K562 (cell line): ENCODE measurements at regions not wholly inside any gene's neighbourhood (a gene's known extent, or its start where the extent isn't known, plus 50 kb on each side); places are given as distances from the start of the nearest gene placed in this dataset.

Source experiments
- ATAC-seq: fragments of 200-7000 bp; cut with Tn5 transposase; 3 replicates; pipeline ENCODE4 v1.9.1; 2020; ENCODE audit warnings: moderate library complexity
- BruUV-seq: library from RNA; stranded (reverse); fragments of 400-500 nt; replicated peaks from 2 replicates; lab custom pipeline; 2021; lab: Mats Ljungman, UMichigan
- CTCF ChIA-PET: fragments of 300-600 bp; formaldehyde crosslinking; extraction: SDS; loops from one replicate; lab custom pipeline; 2021; ENCODE audit warnings: low intra/inter-chr PET ratio; lab: Yijun Ruan, JAX
- POLR2A ChIA-PET: fragments of 300-600, 350-650 bp; sonication (Branson Sonifier 250); formaldehyde crosslinking; extraction: SDS; loops from one replicate; lab custom pipeline; 2021; ENCODE audit warnings: antibody characterized with exemption, inconsistent platforms; lab: Yijun Ruan, JAX
- DNase-seq, 4 experiments: peaks; one replicate each; pipeline versions ENCODE4 v3.0.0 to v3.0.0-alpha.2; 2011 to 2018; ENCODE audit warnings: low spot score in 3 of 4, mixed read lengths in 3 of 4; ENCODE audit errors: extremely low read depth in 1 of 4
- FAIRE-seq: peaks from 2 replicates; lab custom pipeline; 2011; peaks lifted over from hg19 to GRCh38; lab: Jason Lieb, UNC
- H2AFZ ChIP-seq: 2 replicates; pipeline ENCODE4 v1.6.0; 2011; ENCODE audit warnings: low read depth, low read length, control low read depth, inconsistent platforms
- H3K27ac ChIP-seq: fragments of 200-600 bp; 3 replicates; pipeline ENCODE4 v1.8.0; 2011; ENCODE audit warnings: low read depth, mild to moderate bottlenecking, control low read depth, inconsistent platforms, low read length, moderate library complexity, mixed read lengths; ENCODE audit errors: extremely low read depth
- H3K27me3 ChIP-seq, 2 experiments: fragments of 300-600 bp in 1 of 2; 2 replicates in 1 of 2; 3 replicates in 1 of 2; pipeline versions ENCODE4 v1.6.0 to v1.8.0; 2011; ENCODE audit warnings: inconsistent platforms in 2 of 2, low read length in 2 of 2, mild to moderate bottlenecking in 1 of 2, mixed read lengths in 1 of 2, moderate library complexity in 1 of 2; ENCODE audit not compliant: control insufficient read depth in 2 of 2, insufficient read depth in 2 of 2
- H3K36me3 ChIP-seq: fragments of 300-600 bp; 3 replicates; pipeline ENCODE4 v1.8.0; 2011; ENCODE audit warnings: mild to moderate bottlenecking, low read length, inconsistent platforms; ENCODE audit not compliant: control insufficient read depth, insufficient read depth
- H3K4me1 ChIP-seq, 2 experiments: fragments of 200-600 bp in 1 of 2; replicated peaks in 1 of 2; 2 replicates in 1 of 2; 3 replicates in 1 of 2; pipeline versions ENCODE4 v1.5.1 to v1.8.0; 2011; ENCODE audit warnings: inconsistent platforms in 2 of 2, low read length in 2 of 2, mild to moderate bottlenecking in 1 of 2, mixed read lengths in 1 of 2, moderate library complexity in 1 of 2; ENCODE audit not compliant: control insufficient read depth in 2 of 2, insufficient read depth in 2 of 2
- H3K4me2 ChIP-seq: 2 replicates; pipeline ENCODE4 v1.6.1; 2011; ENCODE audit warnings: low read length, control low read depth, inconsistent platforms, mixed read lengths; ENCODE audit not compliant: insufficient read depth
- H3K4me3 ChIP-seq: fragments of 200-600 bp; sonication (generic), shearing (Covaris generic); 2 replicates; pipeline ENCODE4 v1.5.1; 2016; ENCODE audit warnings: control low read depth, inconsistent platforms
- H3K79me2 ChIP-seq: fragments of 200-600 bp; 3 replicates; pipeline ENCODE4 v1.8.0; 2011; ENCODE audit warnings: low read length, inconsistent platforms; ENCODE audit not compliant: control insufficient read depth, insufficient read depth
- H3K9ac ChIP-seq, 2 experiments: 2 replicates each; pipeline versions ENCODE4 v1.6.0 to v1.6.1; 2011; ENCODE audit warnings: low read depth in 2 of 2, low read length in 2 of 2, control low read depth in 1 of 2, inconsistent platforms in 1 of 2, mild to moderate bottlenecking in 1 of 2, mixed read lengths in 1 of 2; ENCODE audit not compliant: insufficient read depth in 1 of 2
- H3K9me1 ChIP-seq: one replicate; pipeline ENCODE4 v1.6.0; 2011; ENCODE audit warnings: inconsistent platforms, mild to moderate bottlenecking, low read length, moderate library complexity; ENCODE audit not compliant: control insufficient read depth, insufficient read depth
- H3K9me3 ChIP-seq: replicated peaks from 2 replicates; pipeline ENCODE4 v1.5.1; 2011; ENCODE audit warnings: low read depth, low read length, inconsistent platforms; ENCODE audit not compliant: control insufficient read depth, insufficient read depth
- H4K20me1 ChIP-seq: replicated peaks from 2 replicates; pipeline ENCODE4 v1.6.1; 2011; ENCODE audit warnings: low read length, inconsistent platforms, mixed read lengths; ENCODE audit not compliant: control insufficient read depth, insufficient read depth
- CHAMP1 ChIP-seq: fragments of 450-650 bp; IDR thresholded peaks from 2 replicates; pipeline ENCODE4 v1.6.1; 2016; ENCODE audit warnings: mild to moderate bottlenecking
- FOXP4 ChIP-seq: sonication (generic); formaldehyde crosslinking; IDR thresholded peaks from 2 replicates; pipeline ENCODE4 v1.8.0; 2022; ENCODE audit warnings: mild to moderate bottlenecking, missing genetic modification reagents, borderline replicate concordance
- HMGN3 ChIP-seq: IDR thresholded peaks from 2 replicates; pipeline ENCODE4 v1.6.1; 2011; ENCODE audit warnings: borderline replicate concordance, low read depth, mild to moderate bottlenecking, mixed read lengths, low read length; ENCODE audit not compliant: insufficient read length; ENCODE audit errors: extremely low read depth
- MED1 ChIP-seq: sonication (generic); formaldehyde crosslinking; IDR thresholded peaks from 2 replicates; pipeline ENCODE4 v1.8.1; 2023; ENCODE audit warnings: missing genetic modification reagents, borderline replicate concordance
- NFXL1 ChIP-seq: fragments of 450-650 bp; formaldehyde crosslinking; IDR thresholded peaks from 2 replicates; pipeline ENCODE4 v1.4.0; 2021; ENCODE audit warnings: mild to moderate bottlenecking
- NR0B1 ChIP-seq: fragments of 450-650 bp; IDR thresholded peaks from one replicate; pipeline ENCODE4 v1.6.1; 2018; ENCODE audit warnings: mild to moderate bottlenecking, moderate library complexity; ENCODE audit not compliant: partially characterized antibody
- NR1H2 ChIP-seq: sonication (generic); formaldehyde crosslinking; IDR thresholded peaks from 2 replicates; pipeline ENCODE4 v1.4.0; 2020; ENCODE audit warnings: mild to moderate bottlenecking, missing genetic modification reagents
- PML ChIP-seq: IDR thresholded peaks from 2 replicates; pipeline ENCODE4 v1.6.1; 2012; ENCODE audit warnings: low read length, inconsistent platforms
- TGIF2 ChIP-seq: sonication (generic); formaldehyde crosslinking; IDR thresholded peaks from 2 replicates; pipeline ENCODE4 v1.8.1; 2022; ENCODE audit warnings: mild to moderate bottlenecking, missing genetic modification reagents, moderate library complexity
- ZNF76 ChIP-seq: fragments of 250-450 bp; sonication (Bioruptor Pico); IDR thresholded peaks from 2 replicates; pipeline ENCODE4 v1.4.0; 2020; ENCODE audit warnings: mild to moderate bottlenecking, moderate library complexity, borderline replicate concordance
- WGBS: fragments of 100-300 bp; shearing (Covaris generic); methylation state at CpG from one replicate; pipeline ENCODE4 v1.1.6; 2016; ENCODE audit warnings: low coverage, mixed read lengths; ENCODE audit not compliant: insufficient coverage; ENCODE audit errors: missing lambda C conversion rate; 5-methylcytosine and 5-hydroxymethylcytosine counted together
- in situ Hi-C: fragments of 300-500 bp; cut with MboI; formaldehyde crosslinking; loops from 4 replicates; pipeline ENCODE4 v1.15.0; 2018; ENCODE audit warnings: inconsistent platforms, mixed read lengths
- intact Hi-C: fragments of 100-400 bp; cut with micrococcal nuclease; formaldehyde crosslinking; loops from 2 replicates; pipeline ENCODE4 v1.14.2; 2022
- TF ChIP-seq, protein P1 (sequence below): fragments of 250-450 bp; sonication (Bioruptor Pico); IDR thresholded peaks from 2 replicates; pipeline ENCODE4 v1.9.0; 2021; ENCODE audit warnings: mild to moderate bottlenecking
- TF ChIP-seq, protein P2 (sequence below), 2 experiments: fragments of 450-650 bp; IDR thresholded peaks; 2 replicates each; pipeline ENCODE4 v1.6.1; 2016

- no peaks in the 10 kb centered on the region for H3K4me1 ChIP-seq
- no TSS peak for BruUV-seq
- ChIA-PET CTCF (no interaction called here), POLR2A (interaction anchor here (0.7 to 0.8 kb wide), 2 partner anchors 10 to 55 kb away, joined by 3 read pairs; no protein-coding TSS in a partner anchor)
- in situ Hi-C loops = no loop called here
- no peaks in the 10 kb centered on the region for H3K9me3 ChIP-seq
- H3K27ac ChIP-seq = no peak overlapping the region
- H3K27me3 ChIP-seq = no peaks in the 10 kb centered on the region
- intact Hi-C loops = no loop called here
- ATAC-seq = no peak
- TF ChIP-seq MED1 (CRISPR knock-in tag) = no peak
- TF ChIP-seq HMGN3 = no peak
- TF ChIP-seq, protein P1, sequence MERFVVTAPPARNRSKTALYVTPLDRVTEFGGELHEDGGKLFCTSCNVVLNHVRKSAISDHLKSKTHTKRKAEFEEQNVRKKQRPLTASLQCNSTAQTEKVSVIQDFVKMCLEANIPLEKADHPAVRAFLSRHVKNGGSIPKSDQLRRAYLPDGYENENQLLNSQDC = no peak
- TF ChIP-seq NR1H2 (CRISPR knock-in tag) = no peak
- TF ChIP-seq NR0B1 = no peak
- no peak for TF ChIP-seq TGIF2
- TF ChIP-seq CHAMP1 = no peak
- TF ChIP-seq, protein P2, sequence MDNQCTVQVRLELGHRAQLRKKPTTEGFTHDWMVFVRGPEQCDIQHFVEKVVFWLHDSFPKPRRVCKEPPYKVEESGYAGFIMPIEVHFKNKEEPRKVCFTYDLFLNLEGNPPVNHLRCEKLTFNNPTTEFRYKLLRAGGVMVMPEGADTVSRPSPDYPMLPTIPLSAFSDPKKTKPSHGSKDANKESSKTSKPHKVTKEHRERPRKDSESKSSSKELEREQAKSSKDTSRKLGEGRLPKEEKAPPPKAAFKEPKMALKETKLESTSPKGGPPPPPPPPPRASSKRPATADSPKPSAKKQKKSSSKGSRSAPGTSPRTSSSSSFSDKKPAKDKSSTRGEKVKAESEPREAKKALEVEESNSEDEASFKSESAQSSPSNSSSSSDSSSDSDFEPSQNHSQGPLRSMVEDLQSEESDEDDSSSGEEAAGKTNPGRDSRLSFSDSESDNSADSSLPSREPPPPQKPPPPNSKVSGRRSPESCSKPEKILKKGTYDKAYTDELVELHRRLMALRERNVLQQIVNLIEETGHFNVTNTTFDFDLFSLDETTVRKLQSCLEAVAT (IDR thresholded peaks at IDR 0.05) = no peak
- TF ChIP-seq NFXL1 = no peak
- TF ChIP-seq PML = no peak
- no peak for TF ChIP-seq FOXP4
- no peak for TF ChIP-seq ZNF76 (CRISPR knock-in tag)
- H3K79me2 ChIP-seq = no peaks in the 10 kb centered on the region
- H2AFZ ChIP-seq = no peak overlapping the region
- no peak for DNase-seq
- H4K20me1 ChIP-seq = no peaks in the 10 kb centered on the region
- FAIRE-seq = no peak
- no peak overlapping the region for H3K4me2 ChIP-seq
- no peaks in the 10 kb centered on the region for H3K9me1 ChIP-seq
- H3K4me3 ChIP-seq = no peak overlapping the region
- no peaks in the 10 kb centered on the region for H3K36me3 ChIP-seq
- 16% methylated on average over 5 of the region's 5 CpGs for WGBS
- no peak overlapping the region for H3K9ac ChIP-seq
Observed at GRCh38 chr2:58842501-58843155, 601.5 kb upstream of the FANCL start.
